ENCODE measurements at regions not wholly inside any gene's neighbourhood (a gene's known extent, or its start where the extent isn't known, plus 50 kb on each side); places are given as distances from the start of the nearest gene placed in this dataset.
A peak's percentile ranks its signal among the peaks of the same experiment; 100 is the strongest.

DNA sequence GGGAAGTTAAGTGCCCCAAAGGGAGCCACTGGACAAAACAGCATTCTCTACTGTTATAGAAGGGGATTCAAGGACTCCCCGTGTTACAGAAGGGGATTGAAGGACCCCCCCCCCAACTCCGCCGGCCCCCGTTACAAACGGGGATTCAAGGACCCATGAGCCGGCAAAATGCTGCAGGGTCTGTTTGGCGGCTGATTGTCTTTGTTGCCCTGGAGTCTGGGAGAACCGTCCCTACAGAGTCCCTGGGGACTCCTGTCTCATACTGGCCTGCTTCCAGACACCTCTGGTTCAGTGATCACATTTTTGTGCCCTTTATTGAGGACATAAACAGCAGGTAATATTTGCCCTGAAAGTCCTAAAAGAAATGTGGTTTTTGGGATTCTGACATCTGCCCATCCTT lies 96.4 kb downstream of the SYF2 start:
- Histone ChIP-seq H3K4me1 (no peaks in the 10 kb centered on the region), H3K9me3 (no peaks in the 10 kb centered on the region), H3K36me3 (no peaks in the 10 kb centered on the region), H3K27ac (no peak overlapping the region), H3K27me3 (no peaks in the 10 kb centered on the region), H3K4me3 (no peak overlapping the region)
- ATAC-seq (no peak), DNase-seq (peak in 1 of 3 donors; percentile 24)
- TF ChIP-seq, protein P1, sequence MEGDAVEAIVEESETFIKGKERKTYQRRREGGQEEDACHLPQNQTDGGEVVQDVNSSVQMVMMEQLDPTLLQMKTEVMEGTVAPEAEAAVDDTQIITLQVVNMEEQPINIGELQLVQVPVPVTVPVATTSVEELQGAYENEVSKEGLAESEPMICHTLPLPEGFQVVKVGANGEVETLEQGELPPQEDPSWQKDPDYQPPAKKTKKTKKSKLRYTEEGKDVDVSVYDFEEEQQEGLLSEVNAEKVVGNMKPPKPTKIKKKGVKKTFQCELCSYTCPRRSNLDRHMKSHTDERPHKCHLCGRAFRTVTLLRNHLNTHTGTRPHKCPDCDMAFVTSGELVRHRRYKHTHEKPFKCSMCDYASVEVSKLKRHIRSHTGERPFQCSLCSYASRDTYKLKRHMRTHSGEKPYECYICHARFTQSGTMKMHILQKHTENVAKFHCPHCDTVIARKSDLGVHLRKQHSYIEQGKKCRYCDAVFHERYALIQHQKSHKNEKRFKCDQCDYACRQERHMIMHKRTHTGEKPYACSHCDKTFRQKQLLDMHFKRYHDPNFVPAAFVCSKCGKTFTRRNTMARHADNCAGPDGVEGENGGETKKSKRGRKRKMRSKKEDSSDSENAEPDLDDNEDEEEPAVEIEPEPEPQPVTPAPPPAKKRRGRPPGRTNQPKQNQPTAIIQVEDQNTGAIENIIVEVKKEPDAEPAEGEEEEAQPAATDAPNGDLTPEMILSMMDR (IDR thresholded peaks at IDR 0.05) = no peak
- TF ChIP-seq POLR2A (IDR thresholded peaks at IDR 0.05) = no peak
- intact Hi-C loops (cut with DNase I) = no loop called here
- WGBS (ENCODE audit: insufficient coverage, low coverage, low lambda C conversion rate, missing lambda C conversion rate) = no CpG with 5 or more reads among the region's 8 CpGs

DNA sequence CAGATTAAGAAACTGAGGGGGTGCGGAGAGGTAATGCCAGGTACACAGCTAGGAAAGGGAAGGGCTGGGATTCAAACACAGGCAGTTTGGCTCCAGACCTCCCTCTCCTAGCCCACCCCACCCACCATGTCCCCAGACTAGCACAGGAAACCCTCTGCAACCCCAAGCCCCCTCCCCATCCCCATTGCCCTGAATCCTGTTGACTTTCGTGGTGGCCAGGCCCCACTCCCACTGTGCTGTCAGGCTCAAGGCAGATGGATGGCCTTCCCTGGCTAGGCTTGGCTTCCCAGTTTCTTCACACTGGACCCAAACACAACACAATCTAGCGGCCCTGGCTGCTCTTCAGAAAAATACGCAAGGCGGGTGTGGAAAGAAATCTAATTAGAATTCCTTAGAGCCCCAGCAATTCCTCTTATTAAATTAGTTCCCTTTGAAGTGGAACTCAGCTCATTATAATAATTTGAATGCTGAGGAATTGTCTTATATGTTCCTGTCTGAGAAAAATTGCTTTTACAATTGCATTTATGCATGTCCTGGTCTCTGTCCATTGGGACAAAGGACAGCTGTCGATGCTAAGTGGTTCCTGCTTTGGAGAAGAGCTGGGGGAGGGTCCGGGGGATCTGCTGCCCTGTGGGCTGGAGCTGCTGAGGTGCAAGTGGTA lies 97.4 kb downstream of the SYF2 start:
- DNase-seq (peak in 1 of 3 donors; percentile 25), ATAC-seq (no peak)
- no peak for TF ChIP-seq POLR2A (IDR thresholded peaks at IDR 0.05)
- TF ChIP-seq, protein P1 (IDR thresholded peaks at IDR 0.05) = no peak
- Histone ChIP-seq H3K9me3 (no peaks in the 10 kb centered on the region), H3K4me1 (no peaks in the 10 kb centered on the region), H3K27me3 (no peaks in the 10 kb centered on the region), H3K27ac (no peak overlapping the region), H3K36me3 (no peaks in the 10 kb centered on the region), H3K4me3 (no peak overlapping the region)
- 60% methylated on average over 5 of the region's 7 CpGs for WGBS (ENCODE audit: insufficient coverage, low coverage, low lambda C conversion rate, missing lambda C conversion rate)
- intact Hi-C loops (cut with DNase I) = no loop called here

DNA sequence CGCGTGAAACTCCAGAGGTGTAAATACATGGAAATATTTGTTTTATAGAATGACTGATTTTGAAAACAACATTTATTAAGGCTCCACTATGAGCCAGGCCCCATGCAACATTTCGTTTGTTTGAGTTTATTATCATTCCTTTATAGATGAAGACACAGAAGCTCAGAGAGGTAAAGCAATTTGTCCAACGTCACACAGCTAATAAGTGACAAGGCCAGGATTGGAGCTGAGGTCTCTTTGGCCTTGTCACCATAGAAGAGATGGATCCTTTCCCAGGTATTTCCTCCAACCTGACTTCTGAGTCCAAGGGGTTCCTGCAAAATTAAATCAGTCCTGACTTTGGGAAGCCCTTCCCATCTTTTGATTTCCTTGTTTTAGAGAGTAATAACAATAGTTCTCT lies 98.0 kb downstream of the SYF2 start:
- WGBS (ENCODE audit: insufficient coverage, low coverage, low lambda C conversion rate, missing lambda C conversion rate) = 75% methylated on average over 4 of the region's 4 CpGs

DNA sequence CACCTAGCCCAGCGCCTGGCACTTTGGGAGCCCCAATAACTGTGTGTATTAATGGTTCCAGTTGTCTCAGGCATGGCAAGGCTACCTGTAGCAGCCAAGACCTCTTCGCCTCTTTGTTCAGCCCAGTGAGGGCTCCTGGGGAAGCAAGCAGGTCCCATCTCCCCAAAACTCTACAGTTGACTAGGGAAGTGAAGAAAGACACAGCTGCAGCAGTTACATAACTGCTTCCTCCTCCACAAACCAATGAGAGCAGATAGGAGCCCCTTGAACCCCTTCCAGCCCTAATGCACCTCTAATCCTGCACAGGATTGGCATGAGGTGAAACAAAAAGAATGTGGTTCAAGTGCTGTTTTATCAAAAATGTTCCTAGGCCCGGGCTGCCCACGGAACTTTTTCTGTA lies 100.5 kb downstream of the SYF2 start:
- intact Hi-C loops (cut with DNase I) = no loop called here
- Histone ChIP-seq H3K4me3 (no peak overlapping the region), H3K27me3 (no peaks in the 10 kb centered on the region), H3K36me3 (no peaks in the 10 kb centered on the region), H3K4me1 (no peaks in the 10 kb centered on the region), H3K9me3 (no peaks in the 10 kb centered on the region), H3K27ac (no peak overlapping the region)
- ATAC-seq (no peak), DNase-seq (peak in 1 of 3 donors; percentile 26)
- WGBS (ENCODE audit: insufficient coverage, low coverage, low lambda C conversion rate, missing lambda C conversion rate) = no CpG with 5 or more reads among the region's 4 CpGs
- TF ChIP-seq, protein P1 (IDR thresholded peaks at IDR 0.05) = no peak
- no peak for TF ChIP-seq POLR2A (IDR thresholded peaks at IDR 0.05)

More for the DNA sequence above, 98.0 kb downstream of the SYF2 start:
- no peak overlapping the region for H3K27ac ChIP-seq
- TF ChIP-seq, protein P1 (IDR thresholded peaks at IDR 0.05) = no peak
- no peak for TF ChIP-seq POLR2A (IDR thresholded peaks at IDR 0.05)
- H3K9me3 ChIP-seq = no peaks in the 10 kb centered on the region
- H3K36me3 ChIP-seq = no peaks in the 10 kb centered on the region
- no peak overlapping the region for H3K4me3 ChIP-seq
- intact Hi-C loops (cut with DNase I) = no loop called here
- H3K4me1 ChIP-seq = no peaks in the 10 kb centered on the region
- no peaks in the 10 kb centered on the region for H3K27me3 ChIP-seq
- ATAC-seq (no peak), DNase-seq (no peak)
